Gastroesophageal sphincter (tissue), 4 donors: ENCODE measurements at regions not wholly inside any gene's neighbourhood (a gene's known extent, or its start where the extent isn't known, plus 50 kb on each side); places are given as distances from the start of the nearest gene placed in this dataset.
"Not testable (repeated sequence)": the region's sequence is repeated elsewhere in the genome, so short reads cannot be mapped to it uniquely, and the experiment has no call there.

Experiments used
- ATAC-seq: fragments of 150-250 bp; one replicate; pipeline ENCODE4 v1.9.1; 2016; ENCODE audit warnings: mild to moderate bottlenecking, moderate library complexity
- H3K27ac ChIP-seq, 4 donors: fragments of 200-600 bp; sonication (generic) in 3 of 4; 1 replicate in 3 of 4; 2 replicates in 1 of 4; pipeline ENCODE4 v1.5.1; 2016 to 2019
- H3K27me3 ChIP-seq: fragments of 200-600 bp; sonication (generic); one replicate; pipeline ENCODE4 v1.5.1; 2019
- H3K36me3 ChIP-seq, 2 donors: fragments of 200-600 bp; sonication (generic); one replicate each; pipeline ENCODE4 v1.5.1; 2019; ENCODE audit warnings: control low read depth in 1 of 2
- H3K4me1 ChIP-seq, 3 donors: fragments of 200-600 bp; sonication (generic); 1 replicate in 2 of 3; 2 replicates in 1 of 3; pipeline ENCODE4 v1.5.1; 2016 to 2019; ENCODE audit warnings: control low read depth in 2 of 3
- H3K4me3 ChIP-seq, 2 donors: fragments of 200-600 bp; sonication (generic); one replicate each; pipeline ENCODE4 v1.5.1; 2019; ENCODE audit warnings: mild to moderate bottlenecking in 1 of 2, moderate library complexity in 1 of 2
- H3K9me3 ChIP-seq, 3 donors: fragments of 200-600 bp; sonication (generic); one replicate each; pipeline ENCODE4 v1.5.1; 2017 to 2019; ENCODE audit warnings: control low read depth in 2 of 3
- EP300 ChIP-seq: sonication (generic); formaldehyde crosslinking; IDR thresholded peaks from one replicate; pipeline ENCODE4 v1.6.1; 2017; ENCODE audit warnings: antibody characterized with exemption, mild to moderate bottlenecking
- POLR2A ChIP-seq, 2 donors: fragments of 450-650 bp; IDR thresholded peaks; one replicate each; pipeline ENCODE4 v1.6.1; 2017; ENCODE audit warnings: antibody characterized with exemption in 2 of 2, mild to moderate bottlenecking in 2 of 2, moderate library complexity in 1 of 2
- POLR2AphosphoS5 ChIP-seq: sonication (generic); formaldehyde crosslinking; IDR thresholded peaks from one replicate; pipeline ENCODE4 v1.6.1; 2017; ENCODE audit warnings: antibody characterized with exemption
- WGBS, 2 donors: methylation state at CpG; one replicate each; pipeline ENCODE4 v1.1.5; 2018; ENCODE audit warnings: low coverage in 1 of 2; 5-methylcytosine and 5-hydroxymethylcytosine counted together
- TF ChIP-seq, protein P1 (sequence below), 4 experiments: fragments of 200-600 bp in 2 of 4; fragments of 450-650 bp in 2 of 4; sonication (generic) in 1 of 4; IDR thresholded peaks; one replicate each; pipeline ENCODE4 v1.5.1; 2017 to 2019; ENCODE audit warnings: antibody characterized with exemption in 4 of 4, mild to moderate bottlenecking in 2 of 4, moderate library complexity in 2 of 4

DNA sequence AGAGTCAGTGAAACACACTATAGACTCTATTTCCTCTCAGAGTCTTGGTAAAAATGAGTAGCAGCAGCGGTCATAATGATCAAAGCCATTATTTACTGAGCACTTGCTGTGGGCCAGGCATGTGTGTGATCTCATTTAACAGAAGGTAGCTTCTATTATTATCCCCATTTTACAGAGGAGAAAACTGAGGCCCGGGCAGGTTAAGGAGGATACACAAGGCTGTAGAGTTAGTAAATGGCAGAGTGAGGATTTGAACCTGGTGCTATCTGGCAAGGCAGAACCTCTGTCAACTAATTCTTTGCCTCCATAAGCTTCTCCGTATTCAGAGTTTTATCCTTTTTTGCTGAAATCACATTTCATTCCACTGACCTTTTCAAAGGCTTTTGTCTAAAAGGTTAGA lies 122.2 kb upstream of the SALL4 start:
- H3K9me3 ChIP-seq, result no peaks in the 10 kb centered on the region
- no peak for ATAC-seq
- 90 to 100% methylated on average over 3 of the region's 3 CpGs for WGBS, 2 donors
- no peak overlapping the region for H3K27ac ChIP-seq
- H3K4me1 ChIP-seq, result no peaks in the 10 kb centered on the region
- H3K27me3 ChIP-seq, result no peaks in the 10 kb centered on the region
- no peaks in the 10 kb centered on the region for H3K36me3 ChIP-seq
- no peak overlapping the region for H3K4me3 ChIP-seq
- no peak for TF ChIP-seq POLR2A (IDR thresholded peaks at IDR 0.05)
- TF ChIP-seq, protein P1, sequence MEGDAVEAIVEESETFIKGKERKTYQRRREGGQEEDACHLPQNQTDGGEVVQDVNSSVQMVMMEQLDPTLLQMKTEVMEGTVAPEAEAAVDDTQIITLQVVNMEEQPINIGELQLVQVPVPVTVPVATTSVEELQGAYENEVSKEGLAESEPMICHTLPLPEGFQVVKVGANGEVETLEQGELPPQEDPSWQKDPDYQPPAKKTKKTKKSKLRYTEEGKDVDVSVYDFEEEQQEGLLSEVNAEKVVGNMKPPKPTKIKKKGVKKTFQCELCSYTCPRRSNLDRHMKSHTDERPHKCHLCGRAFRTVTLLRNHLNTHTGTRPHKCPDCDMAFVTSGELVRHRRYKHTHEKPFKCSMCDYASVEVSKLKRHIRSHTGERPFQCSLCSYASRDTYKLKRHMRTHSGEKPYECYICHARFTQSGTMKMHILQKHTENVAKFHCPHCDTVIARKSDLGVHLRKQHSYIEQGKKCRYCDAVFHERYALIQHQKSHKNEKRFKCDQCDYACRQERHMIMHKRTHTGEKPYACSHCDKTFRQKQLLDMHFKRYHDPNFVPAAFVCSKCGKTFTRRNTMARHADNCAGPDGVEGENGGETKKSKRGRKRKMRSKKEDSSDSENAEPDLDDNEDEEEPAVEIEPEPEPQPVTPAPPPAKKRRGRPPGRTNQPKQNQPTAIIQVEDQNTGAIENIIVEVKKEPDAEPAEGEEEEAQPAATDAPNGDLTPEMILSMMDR (IDR thresholded peaks at IDR 0.05), result no peak
- no peak for TF ChIP-seq EP300
- no peak for TF ChIP-seq POLR2AphosphoS5

DNA sequence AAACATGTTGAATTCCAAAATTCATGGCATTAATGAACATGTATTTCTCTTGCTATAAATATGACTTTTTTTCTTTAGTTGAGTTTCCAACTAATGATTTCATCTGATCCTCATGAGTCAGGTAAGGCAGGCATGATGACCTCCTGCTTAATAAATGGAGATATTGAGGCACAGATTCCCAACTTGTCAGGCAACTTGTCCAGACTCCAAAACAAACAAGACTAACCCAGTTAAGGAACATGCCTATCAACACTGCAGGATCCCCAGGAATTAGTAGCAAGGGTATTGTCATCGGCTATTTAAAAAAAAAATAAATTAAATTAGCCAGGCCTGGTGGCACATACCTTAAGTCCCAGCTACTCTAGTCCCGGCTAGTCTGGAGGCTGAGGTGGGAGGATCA lies 121.3 kb upstream of the SALL4 start:
- TF ChIP-seq, protein P1 (IDR thresholded peaks at IDR 0.05), result no peak
- TF ChIP-seq POLR2A (IDR thresholded peaks at IDR 0.05) (no peak), POLR2AphosphoS5 (no peak), EP300 (no peak)
- no peak overlapping the region for H3K27ac ChIP-seq
- WGBS, 2 donors, result 80 to 94% methylated on average over 2 of the region's 2 CpGs
- no peaks in the 10 kb centered on the region for H3K36me3 ChIP-seq
- H3K4me1 ChIP-seq, result no peaks in the 10 kb centered on the region
- H3K27me3 ChIP-seq, result no peaks in the 10 kb centered on the region
- ATAC-seq, result no peak
- H3K9me3 ChIP-seq, result no peaks in the 10 kb centered on the region
- H3K4me3 ChIP-seq, result no peak overlapping the region

DNA sequence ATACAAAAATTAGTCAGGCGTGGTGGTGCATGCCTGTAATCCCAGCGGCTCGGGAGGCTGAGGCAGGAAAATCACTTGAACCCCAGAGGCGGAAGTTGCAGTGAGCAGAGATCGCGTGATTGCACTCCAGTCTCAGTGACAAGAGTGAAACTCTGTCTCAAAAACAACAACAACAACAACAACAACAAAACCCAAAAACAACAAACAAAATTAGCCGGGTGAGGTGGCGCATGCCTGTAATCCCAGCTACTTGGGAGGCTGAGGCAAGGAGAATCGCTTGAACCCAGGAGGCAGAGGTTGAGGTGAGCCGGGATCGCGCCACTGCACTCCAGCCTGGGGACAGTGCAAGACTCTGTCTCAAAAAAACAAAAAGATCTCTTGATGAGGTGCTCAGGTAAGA lies 120.5 kb upstream of the SALL4 start:
- not testable (repeated sequence) for H3K4me3 ChIP-seq, H3K27me3 ChIP-seq, H3K27ac ChIP-seq, H3K36me3 ChIP-seq, H3K9me3 ChIP-seq, ATAC-seq, H3K4me1 ChIP-seq
- WGBS, 2 donors, result 93 to 97% methylated on average over 11 of the region's 12 CpGs

DNA sequence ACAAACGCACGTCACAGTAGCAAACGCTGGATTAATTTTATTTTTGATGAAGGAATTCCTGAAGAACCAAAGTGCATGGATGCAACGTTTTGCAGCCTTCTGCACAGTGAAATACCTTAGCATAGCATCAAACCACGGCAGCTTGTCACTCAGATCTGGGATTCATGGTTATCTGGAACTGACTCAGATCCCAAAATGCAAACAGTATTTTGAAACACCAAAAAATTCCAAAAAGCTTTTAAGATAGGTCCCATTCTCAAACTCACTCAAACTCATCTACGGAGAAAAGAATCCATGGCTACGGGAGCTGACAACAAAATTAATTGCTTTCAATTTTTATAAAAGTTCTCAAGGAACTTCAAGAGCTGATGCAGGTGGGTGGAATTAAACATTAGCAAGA lies 116.2 kb upstream of the SALL4 start:
- TF ChIP-seq, protein P1 (IDR thresholded peaks at IDR 0.05), result no peak
- TF ChIP-seq EP300 (no peak), POLR2A (IDR thresholded peaks at IDR 0.05) (no peak), POLR2AphosphoS5 (no peak)
- no peak overlapping the region for H3K4me3 ChIP-seq
- H3K36me3 ChIP-seq, result no peaks in the 10 kb centered on the region
- H3K27me3 ChIP-seq, result no peaks in the 10 kb centered on the region
- no peaks in the 10 kb centered on the region for H3K4me1 ChIP-seq
- no peak overlapping the region for H3K27ac ChIP-seq
- 60 to 62% methylated on average over 6 to 7 of the region's 7 CpGs for WGBS, 2 donors
- ATAC-seq, result no peak
- no peaks in the 10 kb centered on the region for H3K9me3 ChIP-seq

DNA sequence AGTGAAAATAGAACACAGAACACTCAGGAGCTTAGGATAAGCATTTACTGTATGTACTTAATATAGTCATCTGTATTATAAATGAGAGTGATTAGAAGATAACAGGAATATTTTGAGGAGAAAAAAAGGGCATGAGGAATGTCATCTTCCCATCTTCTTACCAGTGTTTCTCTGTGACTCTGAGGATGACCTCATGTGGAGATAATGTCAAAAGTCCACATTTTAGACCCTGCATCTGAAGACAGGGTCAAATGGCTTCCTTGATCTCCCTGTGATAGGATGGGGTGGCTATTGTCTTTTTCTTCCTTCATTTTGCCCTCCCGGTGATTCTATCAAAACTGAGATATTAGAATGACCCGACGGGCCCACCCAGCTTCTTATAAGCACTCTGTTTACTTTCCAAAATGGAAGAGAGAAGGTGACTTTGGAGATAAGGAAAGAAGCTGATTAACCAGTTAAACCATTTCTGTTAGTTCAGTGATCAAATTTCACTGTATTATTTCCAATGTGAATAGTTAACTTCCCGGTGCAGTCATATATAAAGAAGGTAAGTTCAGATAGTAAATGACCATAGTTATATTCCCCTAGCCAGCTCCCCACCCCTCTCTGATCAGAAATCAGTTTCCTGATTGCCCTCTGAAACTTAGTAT lies 115.7 kb upstream of the SALL4 start:
- WGBS, 2 donors, result 31 to 53% methylated on average over 4 of the region's 4 CpGs
- H3K27ac ChIP-seq, result no peak overlapping the region
- H3K27me3 ChIP-seq, result no peaks in the 10 kb centered on the region
- TF ChIP-seq POLR2AphosphoS5 (no peak), POLR2A (IDR thresholded peaks at IDR 0.05) (no peak), EP300 (no peak)
- TF ChIP-seq, protein P1 (IDR thresholded peaks at IDR 0.05), result no peak
- H3K9me3 ChIP-seq, result no peaks in the 10 kb centered on the region
- H3K4me3 ChIP-seq, result no peak overlapping the region
- no peak for ATAC-seq
- no peaks in the 10 kb centered on the region for H3K4me1 ChIP-seq
- no peaks in the 10 kb centered on the region for H3K36me3 ChIP-seq
